HEK293 (cell line): ENCODE measurements at regions not wholly inside any gene's neighbourhood (a gene's known extent, or its start where the extent isn't known, plus 50 kb on each side); places are given as distances from the start of the nearest gene placed in this dataset.

ENCODE experiments used
- CTCF ChIA-PET: fragments of 350-600 bp; formaldehyde crosslinking; extraction: SDS; loops from one replicate; lab custom pipeline; 2021; ENCODE audit warnings: antibody characterized with exemption; lab: Yijun Ruan, JAX
- POLR2A ChIA-PET: fragments of 300-600 bp; formaldehyde crosslinking; extraction: SDS; loops from one replicate; lab custom pipeline; 2020; ENCODE audit warnings: antibody characterized with exemption, inconsistent platforms; lab: Yijun Ruan, JAX
- H3K27ac ChIP-seq: fragments of 200-500 bp; sonication (Bioruptor generic); 2 replicates; pipeline ENCODE4 v1.5.1; 2014; ENCODE audit warnings: low read depth, low read length, control low read depth, inconsistent platforms; ENCODE audit errors: extremely low read depth
- H3K36me3 ChIP-seq, 2 experiments: fragments of 200-500 bp in 1 of 2; sonication (Bioruptor generic) in 1 of 2; 1 replicate in 1 of 2; 2 replicates in 1 of 2; pipeline ENCODE4 v1.5.1; 2014 to 2017; ENCODE audit warnings: inconsistent platforms in 2 of 2, low read length in 2 of 2; ENCODE audit not compliant: control insufficient read depth in 2 of 2, insufficient read depth in 1 of 2
- H3K4me1 ChIP-seq: fragments of 200-500 bp; sonication (Bioruptor generic); 2 replicates; pipeline ENCODE4 v1.5.1; 2014; ENCODE audit warnings: mild to moderate bottlenecking, low read length, inconsistent platforms; ENCODE audit not compliant: control insufficient read depth, insufficient read depth
- H3K4me3 ChIP-seq: 2 replicates; pipeline ENCODE4 v1.5.1; 2011; ENCODE audit warnings: low read depth, mild to moderate bottlenecking, control low read depth, low read length, moderate library complexity
- H3K9me3 ChIP-seq: fragments of 200-500 bp; sonication (Bioruptor generic); 2 replicates; pipeline ENCODE4 v1.5.1; 2014; ENCODE audit warnings: low read depth, low read length, inconsistent platforms; ENCODE audit not compliant: control insufficient read depth, insufficient read depth
- FEZF1 ChIP-seq: fragments of 450-650 bp; formaldehyde crosslinking; IDR thresholded peaks from 2 replicates; pipeline ENCODE4 v1.5.1; 2016; ENCODE audit warnings: missing biosample characterization, missing genetic modification characterization
- GLI2 ChIP-seq: fragments of 450-650 bp; formaldehyde crosslinking; IDR thresholded peaks from 2 replicates; pipeline ENCODE4; 2017; ENCODE audit warnings: missing biosample characterization, missing genetic modification characterization, low read depth, borderline replicate concordance
- GLIS1 ChIP-seq: fragments of 450-650 bp; formaldehyde crosslinking; IDR thresholded peaks from 2 replicates; pipeline ENCODE4 v1.5.1; 2016; ENCODE audit warnings: missing biosample characterization, missing genetic modification characterization
- GLIS2 ChIP-seq: fragments of 450-650 bp; formaldehyde crosslinking; IDR thresholded peaks from 2 replicates; pipeline ENCODE4 v1.5.1; 2016; ENCODE audit warnings: missing biosample characterization, missing genetic modification characterization
- HOXC10 ChIP-seq: sonication (generic); formaldehyde crosslinking; IDR thresholded peaks from 2 replicates; pipeline ENCODE4 v1.8.1; 2023; ENCODE audit warnings: mild to moderate bottlenecking, missing genetic modification reagents
- SALL2 ChIP-seq: fragments of 450-650 bp; formaldehyde crosslinking; IDR thresholded peaks from 2 replicates; pipeline ENCODE4 v1.5.0; 2017; ENCODE audit warnings: missing biosample characterization, mild to moderate bottlenecking, missing genetic modification characterization, borderline replicate concordance
- SCRT2 ChIP-seq: fragments of 450-650 bp; formaldehyde crosslinking; IDR thresholded peaks from 2 replicates; pipeline ENCODE4 v1.5.1; 2016; ENCODE audit warnings: missing biosample characterization, missing genetic modification characterization
- SP7 ChIP-seq: fragments of 450-650 bp; formaldehyde crosslinking; IDR thresholded peaks from 2 replicates; pipeline ENCODE4 v1.5.1; 2016; ENCODE audit warnings: missing biosample characterization, missing genetic modification characterization
- ZBTB17 ChIP-seq: fragments of 450-650 bp; formaldehyde crosslinking; IDR thresholded peaks from 2 replicates; pipeline ENCODE4 v1.5.1; 2016; ENCODE audit warnings: missing biosample characterization, missing genetic modification characterization
- ZFP69B ChIP-seq: fragments of 450-650 bp; formaldehyde crosslinking; IDR thresholded peaks from 2 replicates; pipeline ENCODE4 v1.5.1; 2016; ENCODE audit warnings: missing biosample characterization, missing genetic modification characterization
- ZIC2 ChIP-seq: fragments of 450-650 bp; formaldehyde crosslinking; IDR thresholded peaks from 2 replicates; pipeline ENCODE4 v1.5.1; 2016; ENCODE audit warnings: missing biosample characterization, missing genetic modification characterization
- ZNF112 ChIP-seq: fragments of 450-650 bp; formaldehyde crosslinking; IDR thresholded peaks from 2 replicates; pipeline ENCODE4 v1.5.0; 2017; ENCODE audit warnings: missing biosample characterization, missing genetic modification characterization
- ZNF121 ChIP-seq: fragments of 450-650 bp; formaldehyde crosslinking; IDR thresholded peaks from 2 replicates; pipeline ENCODE4 v1.5.1; 2016; ENCODE audit warnings: missing biosample characterization, missing genetic modification characterization
- ZNF2 ChIP-seq: fragments of 450-650 bp; formaldehyde crosslinking; IDR thresholded peaks from 2 replicates; pipeline ENCODE4 v1.5.1; 2016; ENCODE audit warnings: missing biosample characterization, missing genetic modification characterization
- ZNF274 ChIP-seq, 2 experiments: fragments of 200-500 bp in 1 of 2; fragments of 450-650 bp in 1 of 2; sonication (Bioruptor generic) in 1 of 2; formaldehyde crosslinking in 1 of 2; IDR thresholded peaks; 2 replicates each; pipeline versions ENCODE4 v1.5.1 to v1.6.1; 2014 to 2016; ENCODE audit warnings: borderline replicate concordance in 1 of 2, inconsistent platforms in 1 of 2, low read length in 1 of 2, missing biosample characterization in 1 of 2, missing genetic modification characterization in 1 of 2
- ZNF37A ChIP-seq: fragments of 450-650 bp; IDR thresholded peaks from 2 replicates; pipeline ENCODE4 v1.5.1; 2018; ENCODE audit warnings: missing biosample characterization, missing genetic modification characterization
- ZNF404 ChIP-seq: fragments of 450-650 bp; formaldehyde crosslinking; IDR thresholded peaks from 2 replicates; pipeline ENCODE4 v1.5.1; 2017; ENCODE audit warnings: missing biosample characterization, missing genetic modification characterization
- ZNF473 ChIP-seq: fragments of 450-650 bp; formaldehyde crosslinking; IDR thresholded peaks from 2 replicates; pipeline ENCODE4 v1.5.1; 2017; ENCODE audit warnings: missing biosample characterization, missing genetic modification characterization
- ZNF488 ChIP-seq: fragments of 450-650 bp; formaldehyde crosslinking; IDR thresholded peaks from 2 replicates; pipeline ENCODE4 v1.5.1; 2016; ENCODE audit warnings: missing biosample characterization, missing genetic modification characterization
- ZNF501 ChIP-seq: fragments of 450-650 bp; formaldehyde crosslinking; IDR thresholded peaks from 2 replicates; pipeline ENCODE4 v1.5.1; 2016; ENCODE audit warnings: missing biosample characterization, missing genetic modification characterization
- ZNF530 ChIP-seq: fragments of 450-650 bp; formaldehyde crosslinking; IDR thresholded peaks from 2 replicates; pipeline ENCODE4 v1.5.1; 2016; ENCODE audit warnings: low read depth, missing biosample characterization, missing genetic modification characterization
- ZNF544 ChIP-seq: fragments of 450-650 bp; formaldehyde crosslinking; IDR thresholded peaks from 2 replicates; pipeline ENCODE4 v1.5.0; 2017; ENCODE audit warnings: missing biosample characterization, missing genetic modification characterization
- ZNF670 ChIP-seq: fragments of 450-650 bp; formaldehyde crosslinking; IDR thresholded peaks from 2 replicates; pipeline ENCODE4 v1.5.1; 2016; ENCODE audit warnings: missing biosample characterization, missing genetic modification characterization, low read depth
- ZNF843 ChIP-seq: fragments of 450-650 bp; formaldehyde crosslinking; IDR thresholded peaks from 2 replicates; pipeline ENCODE4 v1.5.1; 2016; ENCODE audit warnings: missing biosample characterization, missing genetic modification characterization

- Histone ChIP-seq H3K27ac (no peak overlapping the region), H3K9me3 (no peaks in the 10 kb centered on the region), H3K36me3 (no peaks in the 10 kb centered on the region), H3K4me3 (no peak overlapping the region), H3K4me1 (no peaks in the 10 kb centered on the region)
- ChIA-PET POLR2A (no interaction called here), CTCF (no interaction called here)
- TF ChIP-seq GLIS1 (tag by site-specific recombination) (no peak), ZNF121 (tag by site-specific recombination) (no peak), ZNF473 (tag by site-specific recombination) (no peak), ZNF670 (tag by site-specific recombination) (no peak), ZBTB17 (tag by site-specific recombination) (no peak), ZNF37A (tag by site-specific recombination) (no peak), ZNF843 (tag by site-specific recombination) (no peak), SALL2 (no peak), SCRT2 (tag by site-specific recombination) (no peak), ZFP69B (tag by site-specific recombination) (no peak), ZNF544 (tag by site-specific recombination) (no peak), GLIS2 (tag by site-specific recombination) (no peak), ZNF2 (tag by site-specific recombination) (no peak), SP7 (tag by site-specific recombination) (no peak), FEZF1 (no peak), ZNF404 (no peak), ZNF530 (tag by site-specific recombination) (no peak)
Measured at GRCh38 chr1:4087530-4088420, 187.7 kb upstream of the C1orf174 start.

GRCh38 chr1:4088676-4089075 is 188.6 kb upstream of the C1orf174 start:
- TF ChIP-seq GLI2 (tag by site-specific recombination): no peak
- no peak for TF ChIP-seq ZIC2
- TF ChIP-seq ZNF488 (tag by site-specific recombination): no peak
- TF ChIP-seq ZNF274 (IDR thresholded peaks at IDR 0.05; ENCODE audit: low read length): no peak
- no peak for TF ChIP-seq ZNF274 (tag by site-specific recombination; IDR thresholded peaks at IDR 0.05; ENCODE audit: borderline replicate concordance)
- TF ChIP-seq ZNF501 (tag by site-specific recombination): no peak
- no peak for TF ChIP-seq ZNF112 (tag by site-specific recombination)
- no peak for TF ChIP-seq HOXC10
- H3K4me3 ChIP-seq: no peak overlapping the region
- H3K9me3 ChIP-seq: no peaks in the 10 kb centered on the region
- no peaks in the 10 kb centered on the region for H3K36me3 ChIP-seq
- CTCF ChIA-PET: no interaction called here
- H3K27ac ChIP-seq: no peak overlapping the region
- H3K4me1 ChIP-seq: no peaks in the 10 kb centered on the region
- POLR2A ChIA-PET: no interaction called here
